ENCODE measurements at regions not wholly inside any gene's neighbourhood (a gene's known extent, or its start where the extent isn't known, plus 50 kb on each side); places are given as distances from the start of the nearest gene placed in this dataset.

- Histone ChIP-seq H3K27ac (no peak overlapping the region), H3K9me3 (no peaks in the 10 kb centered on the region), H3K4me1 (no peaks in the 10 kb centered on the region), H3K27me3 (no peaks in the 10 kb centered on the region), H3K4me3 (no peak overlapping the region), H3K36me3 (no peaks in the 10 kb centered on the region)
- DNase-seq, result no peak
- intact Hi-C loops (cut with DNase I), result no loop called here
- TF ChIP-seq POLR2A (IDR thresholded peaks at IDR 0.05) (no peak), CTCF (IDR thresholded peaks at IDR 0.05) (no peak)
- WGBS, 2 donors, result 63 to 75% methylated on average over 2 of the region's 2 CpGs
These were observed 110.6 kb downstream of the MSTN start for GRCh38 chr2:189951791-189952535.

- no peaks in the 10 kb centered on the region for H3K4me1 ChIP-seq
- H3K27ac ChIP-seq, result no peak overlapping the region
- intact Hi-C loops (cut with DNase I), result no loop called here
- peaks cover 0 to 21% (median 0%) of the 10 kb centered on the region in 3 donors for H3K9me3 ChIP-seq
- DNase-seq, result no peak
- H3K4me3 ChIP-seq, result no peak overlapping the region
- TF ChIP-seq CTCF (IDR thresholded peaks at IDR 0.05) (no peak), POLR2A (IDR thresholded peaks at IDR 0.05) (no peak)
- no peaks in the 10 kb centered on the region for H3K27me3 ChIP-seq
- H3K36me3 ChIP-seq, result no peaks in the 10 kb centered on the region
These were observed 119.5 kb downstream of the MSTN start for GRCh38 chr2:189943009-189943408.

- Histone ChIP-seq H3K9me3 (peaks cover 0 to 21% (median 0%) of the 10 kb centered on the region in 3 donors), H3K27me3 (no peaks in the 10 kb centered on the region), H3K4me1 (no peaks in the 10 kb centered on the region), H3K27ac (no peak overlapping the region), H3K36me3 (no peaks in the 10 kb centered on the region), H3K4me3 (no peak overlapping the region)
- TF ChIP-seq POLR2A (IDR thresholded peaks at IDR 0.05) (no peak), CTCF (IDR thresholded peaks at IDR 0.05) (no peak)
- 73% methylated on average over 1 of the region's 1 CpG for WGBS, 2 donors
- intact Hi-C loops (cut with DNase I), result no loop called here
- no peak for DNase-seq
These were observed 121.6 kb downstream of the MSTN start for GRCh38 chr2:189940913-189941312.

- peaks cover 0 to 17% (median 0%) of the 10 kb centered on the region in 3 donors for H3K9me3 ChIP-seq
- no peaks in the 10 kb centered on the region for H3K36me3 ChIP-seq
- no peaks in the 10 kb centered on the region for H3K4me1 ChIP-seq
- intact Hi-C loops (cut with DNase I), result no loop called here
- TF ChIP-seq CTCF (IDR thresholded peaks at IDR 0.05), result no peak
- H3K27me3 ChIP-seq, result no peaks in the 10 kb centered on the region
- no peak for DNase-seq
- H3K27ac ChIP-seq, result no peak overlapping the region
- H3K4me3 ChIP-seq, result no peak overlapping the region
- WGBS, 2 donors, result 79 to 83% methylated on average over 2 of the region's 2 CpGs
These were observed 124.8 kb downstream of the MSTN start for GRCh38 chr2:189937691-189938090.

GRCh38 chr2:189933911-189934399 lies 128.6 kb downstream of the MSTN start:
- TF ChIP-seq POLR2A (IDR thresholded peaks at IDR 0.05) (no peak), CTCF (IDR thresholded peaks at IDR 0.05) (no peak)
- intact Hi-C loops (cut with DNase I), result no loop called here
- no peak for DNase-seq

More at GRCh38 chr2:189933911-189934399, 128.6 kb downstream of the MSTN start:
- Histone ChIP-seq H3K27ac (no peak overlapping the region), H3K27me3 (no peaks in the 10 kb centered on the region), H3K4me1 (no peaks in the 10 kb centered on the region), H3K9me3 (no peaks in the 10 kb centered on the region), H3K4me3 (no peak overlapping the region), H3K36me3 (no peaks in the 10 kb centered on the region)
- WGBS, 2 donors, result 65 to 83% methylated on average over 1 of the region's 1 CpG
